ENCODE measurements at regions not wholly inside any gene's neighbourhood (a gene's known extent, or its start where the extent isn't known, plus 50 kb on each side); places are given as distances from the start of the nearest gene placed in this dataset.
"Not testable (repeated sequence)": the region's sequence is repeated elsewhere in the genome, so short reads cannot be mapped to it uniquely, and the experiment has no call there.

DNA sequence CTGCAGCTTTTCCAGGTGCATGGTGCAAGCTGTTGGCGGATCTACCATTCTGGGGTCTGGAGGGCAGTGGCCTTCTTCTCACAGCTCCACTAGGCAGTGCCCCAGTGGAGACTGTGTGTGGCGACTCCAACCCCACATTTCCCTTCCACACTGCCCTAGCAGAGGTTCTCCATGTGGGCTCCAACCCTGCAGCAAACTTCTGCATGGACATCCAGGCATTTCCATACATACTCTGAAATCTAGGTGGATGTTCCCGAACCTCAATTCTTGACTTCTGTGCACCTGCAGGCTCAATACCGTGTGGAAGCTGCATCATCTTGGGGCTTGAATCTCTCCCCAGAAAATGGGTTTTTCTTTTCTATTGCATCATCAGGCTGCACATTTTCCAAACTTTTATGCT lies 160.2 kb upstream of the DYRK2 start:
- TF ChIP-seq CTCF (IDR thresholded peaks at IDR 0.05 in 2 of 3, conservative IDR thresholded peaks at IDR 0.05 in 1 of 3; ENCODE audit: borderline replicate concordance in 1 of 3, insufficient read depth in 1 of 3, low read depth in 2 of 3, low read length in 2 of 3); EZH2phosphoT487 (IDR thresholded peaks at IDR 0.05; ENCODE audit: borderline replicate concordance); POLR2AphosphoS5 (IDR thresholded peaks at IDR 0.05; ENCODE audit: low read depth, low read length): not testable (repeated sequence)
